GM21381 (cell line): ENCODE measurements at regions not wholly inside any gene's neighbourhood (a gene's known extent, or its start where the extent isn't known, plus 50 kb on each side); places are given as distances from the start of the nearest gene placed in this dataset.
"Not testable (repeated sequence)": the region's sequence is repeated elsewhere in the genome, so short reads cannot be mapped to it uniquely, and the experiment has no call there.

Source experiments
- ATAC-seq: cut with Tn5 transposase; IDR thresholded peaks from one replicate; pipeline ENCODE4 v1.9.1; 2021; ENCODE audit warnings: mild to moderate bottlenecking, moderate library complexity; ENCODE audit not compliant: unreplicated experiment

GRCh38 chr5:67992923-67993322 lies 222.6 kb upstream of the PIK3R1 start:
- no peak for ATAC-seq

- ATAC-seq, result no peak
Observed at GRCh38 chr5:67989456-67989855, 226.1 kb upstream of the PIK3R1 start.

- no peak for ATAC-seq
Observed at GRCh38 chr5:67986761-67987160, 228.8 kb upstream of the PIK3R1 start.

GRCh38 chr5:67985686-67986387 lies 229.7 kb upstream of the PIK3R1 start:
- ATAC-seq, result no peak

GRCh38 chr5:67984546-67984945 lies 231.0 kb upstream of the PIK3R1 start:
- no peak for ATAC-seq

GRCh38 chr5:67983251-67984110 lies 232.1 kb upstream of the PIK3R1 start:
- ATAC-seq, result no peak

GRCh38 chr5:67982160-67982559 lies 233.4 kb upstream of the PIK3R1 start:
- ATAC-seq, result not testable (repeated sequence)

- ATAC-seq, result no peak
Observed at GRCh38 chr5:67978171-67978570, 237.4 kb upstream of the PIK3R1 start.

GRCh38 chr5:67976891-67977601 lies 238.5 kb upstream of the PIK3R1 start:
- no peak for ATAC-seq

- ATAC-seq, result no peak
Observed at GRCh38 chr5:67976181-67976580, 239.4 kb upstream of the PIK3R1 start.

GRCh38 chr5:67974471-67974870 lies 241.1 kb upstream of the PIK3R1 start:
- no peak for ATAC-seq

- no peak for ATAC-seq
Observed at GRCh38 chr5:67974054-67974453, 241.5 kb upstream of the PIK3R1 start.

- no peak for ATAC-seq
Observed at GRCh38 chr5:67971971-67972821, 243.4 kb upstream of the PIK3R1 start.

GRCh38 chr5:67971223-67971830 lies 244.2 kb upstream of the PIK3R1 start:
- ATAC-seq, result no peak

GRCh38 chr5:67969631-67970030 lies 245.9 kb upstream of the PIK3R1 start:
- no peak for ATAC-seq

- no peak for ATAC-seq
Observed at GRCh38 chr5:67969176-67969575, 246.4 kb upstream of the PIK3R1 start.

- no peak for ATAC-seq
Observed at GRCh38 chr5:67966712-67967111, 248.8 kb upstream of the PIK3R1 start.

- no peak for ATAC-seq
Observed at GRCh38 chr5:67964619-67965018, 250.9 kb upstream of the PIK3R1 start.

GRCh38 chr5:67963789-67964519 lies 251.6 kb upstream of the PIK3R1 start:
- no peak for ATAC-seq

GRCh38 chr5:67960939-67961338 lies 254.6 kb upstream of the PIK3R1 start:
- ATAC-seq, result no peak
